GM19463 (cell line): ENCODE measurements at regions not wholly inside any gene's neighbourhood (a gene's known extent, or its start where the extent isn't known, plus 50 kb on each side); places are given as distances from the start of the nearest gene placed in this dataset.
"Not testable (repeated sequence)": the region's sequence is repeated elsewhere in the genome, so short reads cannot be mapped to it uniquely, and the experiment has no call there.

ENCODE experiments used
- ATAC-seq: cut with Tn5 transposase; IDR thresholded peaks from one replicate; pipeline ENCODE4 v1.9.1; 2021; ENCODE audit warnings: mild to moderate bottlenecking, moderate library complexity; ENCODE audit not compliant: unreplicated experiment

- no peak for ATAC-seq
Measured at GRCh38 chr7:112540839-112541577, 60.2 kb downstream of the LSMEM1 start.

- ATAC-seq = no peak
Measured at GRCh38 chr7:112546723-112547513, 66.1 kb downstream of the LSMEM1 start.

DNA sequence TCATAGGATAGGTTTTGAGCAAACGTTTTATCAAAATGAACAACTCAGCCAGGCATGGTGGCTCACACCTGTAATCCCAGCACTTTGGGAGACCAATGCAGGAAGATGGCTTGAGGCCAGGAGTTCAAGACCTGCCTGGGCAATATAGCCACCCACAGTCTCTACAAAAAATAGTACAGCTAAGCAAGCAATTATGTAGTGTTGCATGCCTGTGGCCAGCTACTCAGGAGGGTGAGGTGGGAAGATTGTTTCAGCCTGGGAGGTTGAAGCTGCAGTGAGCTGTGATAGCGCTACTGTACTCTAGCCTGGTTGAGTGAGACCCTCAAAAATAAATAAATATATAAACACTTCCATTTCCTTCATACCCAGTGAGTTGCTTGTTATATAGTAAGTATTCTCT lies 67.1 kb downstream of the LSMEM1 start:
- ATAC-seq = no peak

GRCh38 chr7:112550468-112551060 lies 69.8 kb downstream of the LSMEM1 start:
- peak; percentile 89 for ATAC-seq

GRCh38 chr7:112551521-112551920 lies 70.7 kb downstream of the LSMEM1 start:
- not testable (repeated sequence) for ATAC-seq

GRCh38 chr7:112554591-112554990 lies 73.8 kb downstream of the LSMEM1 start:
- ATAC-seq = no peak

DNA sequence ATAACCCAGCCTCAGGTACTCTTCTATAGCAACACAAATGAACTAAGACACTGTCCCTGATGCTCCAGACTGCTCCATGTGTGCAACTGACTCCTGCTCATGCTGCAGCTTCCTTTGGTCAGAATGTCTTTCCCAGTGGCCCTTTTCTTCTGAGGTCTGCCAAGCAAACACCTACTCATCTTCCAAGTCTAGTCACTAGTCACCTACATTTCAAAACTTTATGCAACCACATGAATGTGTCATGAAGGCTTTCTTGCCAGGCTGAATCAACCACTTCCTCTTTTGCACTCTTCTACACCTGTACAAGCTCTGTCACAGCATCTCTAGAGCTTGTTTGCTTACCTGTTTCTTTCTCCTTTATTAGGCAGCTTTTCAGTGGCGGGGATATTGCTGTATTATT lies 75.8 kb downstream of the LSMEM1 start:
- peak; percentile 93 for ATAC-seq

DNA sequence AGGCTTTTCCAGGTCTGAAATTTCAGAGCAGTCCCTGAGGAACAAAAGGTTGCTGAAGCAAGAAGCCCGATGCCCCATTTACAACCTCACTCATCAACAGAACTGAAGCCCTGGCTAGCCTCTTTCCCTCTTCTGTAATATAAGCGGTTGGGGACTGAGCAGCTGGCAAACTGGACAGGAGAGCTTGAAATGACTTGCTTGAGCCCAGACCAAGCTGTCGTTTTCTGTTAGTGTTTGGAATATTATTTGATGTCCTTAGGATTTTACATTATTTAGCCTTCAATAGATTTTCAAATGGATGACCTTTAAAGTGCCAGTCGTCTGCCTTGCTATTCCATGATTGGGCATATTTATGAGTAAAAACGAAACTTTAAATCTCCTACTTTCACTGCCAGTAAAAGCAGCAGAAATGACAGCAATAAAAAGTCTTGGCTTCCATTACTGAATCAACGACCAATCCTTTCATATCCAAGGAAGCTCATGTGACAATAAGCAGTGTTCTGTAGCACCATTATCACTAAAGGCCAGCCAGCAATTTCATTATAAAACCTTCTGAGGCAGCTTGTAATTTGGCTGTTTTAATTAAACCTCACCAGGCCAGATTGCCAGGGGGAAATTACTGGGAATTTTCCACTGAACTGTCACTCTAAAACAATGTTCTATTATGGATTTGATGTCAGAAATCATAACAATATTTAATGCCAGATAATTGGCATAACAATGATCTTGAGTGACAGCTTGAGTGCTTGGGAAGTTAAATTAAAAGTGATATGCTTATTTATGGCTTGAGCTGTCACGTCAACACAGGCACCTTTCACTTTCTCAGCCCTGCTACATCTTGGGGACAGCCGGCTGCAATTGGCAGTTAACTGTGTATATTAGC lies 85.9 kb downstream of the LSMEM1 start:
- ATAC-seq = no peak

- no peak for ATAC-seq
Measured at GRCh38 chr7:112567388-112567787, 86.6 kb downstream of the LSMEM1 start.

GRCh38 chr7:112571852-112572607 lies 91.2 kb downstream of the LSMEM1 start:
- no peak for ATAC-seq

GRCh38 chr7:112572669-112573301 lies 92.0 kb downstream of the LSMEM1 start:
- ATAC-seq = no peak

DNA sequence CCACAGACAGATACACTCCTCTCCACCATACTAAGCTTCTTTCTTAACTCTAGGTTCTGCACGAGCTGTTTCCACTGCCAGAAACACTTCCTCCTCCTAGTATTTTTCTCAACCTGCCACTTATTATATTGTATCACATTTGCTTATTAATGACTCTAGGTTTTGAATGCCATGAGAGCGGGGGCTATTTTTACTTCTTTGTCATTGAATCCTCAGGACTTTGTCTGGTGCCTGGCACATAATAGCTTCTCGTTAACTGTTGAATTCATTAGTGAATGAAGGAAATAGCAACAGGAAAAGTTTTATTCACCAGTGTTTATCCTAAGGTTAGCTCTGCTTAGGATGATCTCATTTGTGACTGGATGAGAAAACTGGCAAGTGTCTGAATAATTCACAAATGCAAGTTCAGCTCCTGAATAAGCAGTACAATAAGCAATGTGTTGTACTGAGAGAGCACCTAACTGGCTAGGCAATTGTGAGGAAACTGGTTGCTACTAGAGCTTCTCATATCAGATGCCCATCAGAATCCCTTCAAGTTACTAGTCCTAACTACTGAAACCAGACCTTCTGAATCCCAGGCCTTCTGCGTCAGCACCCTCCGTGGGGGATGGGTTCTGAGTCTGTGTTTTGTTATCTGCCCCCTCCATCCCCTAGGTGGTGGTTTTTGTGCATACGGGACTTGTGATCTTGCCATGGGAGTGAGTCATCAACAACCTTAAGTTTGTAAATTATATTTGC lies 92.7 kb downstream of the LSMEM1 start:
- ATAC-seq = no peak

DNA sequence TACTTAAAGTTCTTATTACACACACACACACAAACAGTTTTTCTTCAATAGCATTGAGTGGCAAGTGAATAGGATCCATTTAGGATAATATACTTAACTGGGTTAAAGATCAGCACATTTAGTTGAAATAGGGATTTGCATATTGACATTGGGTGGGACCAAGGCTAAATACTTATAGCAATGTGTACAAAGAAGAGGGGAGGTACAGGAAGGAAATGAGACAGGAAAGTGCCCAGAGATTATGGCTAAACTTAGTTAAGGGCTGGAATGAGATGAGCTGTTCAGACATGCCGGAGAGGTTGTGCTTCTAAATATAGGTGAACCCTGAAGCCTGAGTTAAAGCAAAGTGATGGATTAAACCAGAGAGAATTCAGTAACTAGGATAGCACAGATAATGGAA lies 95.1 kb downstream of the LSMEM1 start:
- no peak for ATAC-seq

DNA sequence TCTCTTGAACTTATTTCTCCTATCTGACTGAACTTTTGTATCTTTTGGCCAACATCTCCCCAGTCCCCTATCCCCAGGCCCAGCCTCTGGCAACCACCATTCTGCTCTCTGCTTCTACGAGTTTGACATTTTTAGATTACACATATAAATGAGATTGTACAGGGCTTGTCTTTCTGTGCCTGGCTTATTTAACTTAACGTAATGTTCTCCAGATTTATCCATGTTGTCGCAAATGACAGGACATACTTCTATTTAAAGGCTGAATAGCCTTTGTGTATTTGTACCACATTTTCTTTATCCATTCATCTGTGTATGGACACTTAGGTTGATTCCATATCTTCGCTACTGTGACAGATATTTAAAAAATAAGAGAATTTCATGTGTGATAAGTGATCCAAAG lies 98.6 kb downstream of the LSMEM1 start:
- no peak for ATAC-seq

- no peak for ATAC-seq
Measured at GRCh38 chr7:112580717-112581435, 100.1 kb downstream of the LSMEM1 start.

- no peak for ATAC-seq
Measured at GRCh38 chr7:112581529-112581928, 100.7 kb downstream of the LSMEM1 start.

GRCh38 chr7:112584290-112584689 lies 103.5 kb downstream of the LSMEM1 start:
- no peak for ATAC-seq

DNA sequence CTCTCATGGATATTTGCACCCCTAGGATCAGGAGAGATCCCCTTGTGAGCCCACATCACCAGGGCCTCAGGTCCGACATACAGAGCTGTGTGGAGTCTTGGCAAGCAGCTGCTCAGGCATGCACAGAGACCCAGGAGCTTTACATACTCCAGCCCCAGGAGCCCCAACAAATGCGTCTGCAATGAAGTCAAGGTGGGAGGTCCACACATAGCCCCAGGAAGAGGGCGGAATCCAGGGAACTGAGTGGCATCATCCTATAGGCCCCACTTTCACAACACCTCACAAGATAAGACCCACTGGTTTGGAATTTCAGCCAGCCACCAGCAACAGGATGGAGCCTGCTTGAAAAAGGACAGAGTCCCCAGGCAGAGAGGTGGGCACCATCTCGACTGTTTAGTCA lies 106.7 kb downstream of the LSMEM1 start:
- no peak for ATAC-seq
